Memory B cell (primary cell): ENCODE measurements at regions not wholly inside any gene's neighbourhood (a gene's known extent, or its start where the extent isn't known, plus 50 kb on each side); places are given as distances from the start of the nearest gene placed in this dataset.
"Not testable (repeated sequence)": the region's sequence is repeated elsewhere in the genome, so short reads cannot be mapped to it uniquely, and the experiment has no call there.

ENCODE experiments used
- ATAC-seq: fragments of 150-1000 bp; cut with Tn5 transposase; 2 replicates; pipeline ENCODE4 v1.10.0; 2021; ENCODE audit warnings: low read depth, mild to moderate bottlenecking, moderate library complexity
- DNase-seq, 2 donors: peaks; one replicate each; pipeline ENCODE4 v3.0.0; 2022; ENCODE audit warnings: low spot score in 2 of 2
- H3K27ac Mint-ChIP-seq: one replicate; pipeline ENCODE4 v1.8.0; 2022; ENCODE audit warnings: mild to moderate bottlenecking, moderate library complexity, mixed read lengths
- H3K27me3 Mint-ChIP-seq: one replicate; pipeline ENCODE4 v1.8.0; 2022; ENCODE audit warnings: mixed read lengths
- H3K36me3 Mint-ChIP-seq: one replicate; pipeline ENCODE4 v1.8.0; 2022; ENCODE audit warnings: mild to moderate bottlenecking, mixed read lengths
- H3K4me1 Mint-ChIP-seq: one replicate; pipeline ENCODE4 v1.8.0; 2022; ENCODE audit warnings: mixed read lengths
- H3K4me3 Mint-ChIP-seq: one replicate; pipeline ENCODE4 v1.8.0; 2022; ENCODE audit warnings: mild to moderate bottlenecking, moderate library complexity, mixed read lengths
- H3K9me3 Mint-ChIP-seq: one replicate; pipeline ENCODE4 v1.8.0; 2022; ENCODE audit warnings: mixed read lengths

- no peaks in the 10 kb centered on the region for H3K36me3 Mint-ChIP-seq
- no peaks in the 10 kb centered on the region for H3K4me1 Mint-ChIP-seq
- no peak overlapping the region for H3K27ac Mint-ChIP-seq
- H3K4me3 Mint-ChIP-seq: no peak overlapping the region
- ATAC-seq: no peak
- H3K9me3 Mint-ChIP-seq: no peaks in the 10 kb centered on the region
- no peaks in the 10 kb centered on the region for H3K27me3 Mint-ChIP-seq
- DNase-seq: no peak
These were observed 196.3 kb downstream of the JCAD start for GRCh38 chr10:29862923-29863614.

GRCh38 chr10:29861811-29862505 is 197.4 kb downstream of the JCAD start:
- no peaks in the 10 kb centered on the region for H3K36me3 Mint-ChIP-seq
- ATAC-seq: no peak
- H3K4me1 Mint-ChIP-seq: no peaks in the 10 kb centered on the region
- H3K27ac Mint-ChIP-seq: no peak overlapping the region
- DNase-seq: no peak
- H3K4me3 Mint-ChIP-seq: no peak overlapping the region
- H3K9me3 Mint-ChIP-seq: no peaks in the 10 kb centered on the region
- H3K27me3 Mint-ChIP-seq: no peaks in the 10 kb centered on the region

- not testable (repeated sequence) for H3K36me3 Mint-ChIP-seq, ATAC-seq, DNase-seq, H3K27me3 Mint-ChIP-seq, H3K4me1 Mint-ChIP-seq, H3K4me3 Mint-ChIP-seq, H3K9me3 Mint-ChIP-seq, H3K27ac Mint-ChIP-seq
These were observed 198.2 kb downstream of the JCAD start for GRCh38 chr10:29861231-29861630.

- no peaks in the 10 kb centered on the region for H3K27me3 Mint-ChIP-seq
- DNase-seq (no peak), ATAC-seq (no peak)
- H3K36me3 Mint-ChIP-seq: no peaks in the 10 kb centered on the region
- no peaks in the 10 kb centered on the region for H3K9me3 Mint-ChIP-seq
- H3K4me3 Mint-ChIP-seq: no peak overlapping the region
- no peaks in the 10 kb centered on the region for H3K4me1 Mint-ChIP-seq
- H3K27ac Mint-ChIP-seq: no peak overlapping the region
These were observed 199.2 kb downstream of the JCAD start for GRCh38 chr10:29860166-29860565.

- ATAC-seq: no peak
- no peaks in the 10 kb centered on the region for H3K4me1 Mint-ChIP-seq
- no peaks in the 10 kb centered on the region for H3K36me3 Mint-ChIP-seq
- no peaks in the 10 kb centered on the region for H3K9me3 Mint-ChIP-seq
- H3K27ac Mint-ChIP-seq: no peak overlapping the region
- H3K4me3 Mint-ChIP-seq: no peak overlapping the region
- H3K27me3 Mint-ChIP-seq: no peaks in the 10 kb centered on the region
- DNase-seq: no peak
These were observed 199.8 kb downstream of the JCAD start for GRCh38 chr10:29859521-29860130.

- Mint-ChIP-seq H3K27me3 (no peaks in the 10 kb centered on the region), H3K36me3 (no peaks in the 10 kb centered on the region), H3K4me3 (no peak overlapping the region), H3K27ac (no peak overlapping the region), H3K9me3 (no peaks in the 10 kb centered on the region), H3K4me1 (no peaks in the 10 kb centered on the region)
- DNase-seq (no peak), ATAC-seq (no peak)
These were observed 200.6 kb downstream of the JCAD start for GRCh38 chr10:29858702-29859267.

- Mint-ChIP-seq H3K9me3 (no peaks in the 10 kb centered on the region), H3K27ac (no peak overlapping the region), H3K4me1 (no peaks in the 10 kb centered on the region), H3K27me3 (no peaks in the 10 kb centered on the region), H3K36me3 (no peaks in the 10 kb centered on the region), H3K4me3 (no peak overlapping the region)
- ATAC-seq (no peak), DNase-seq (no peak)
These were observed 201.3 kb downstream of the JCAD start for GRCh38 chr10:29857843-29858701.

- no peaks in the 10 kb centered on the region for H3K9me3 Mint-ChIP-seq
These were observed 203.1 kb downstream of the JCAD start for GRCh38 chr10:29856295-29856694.

GRCh38 chr10:29853913-29854312 is 205.5 kb downstream of the JCAD start:
- Mint-ChIP-seq H3K9me3 (no peaks in the 10 kb centered on the region), H3K27me3 (no peaks in the 10 kb centered on the region), H3K4me3 (no peak overlapping the region), H3K27ac (no peak overlapping the region), H3K4me1 (no peaks in the 10 kb centered on the region), H3K36me3 (no peaks in the 10 kb centered on the region)
- no peak for ATAC-seq
- DNase-seq: no peak

More at GRCh38 chr10:29856295-29856694, 203.1 kb downstream of the JCAD start:
- Mint-ChIP-seq H3K4me1 (no peaks in the 10 kb centered on the region), H3K4me3 (no peak overlapping the region), H3K36me3 (no peaks in the 10 kb centered on the region), H3K27ac (no peak overlapping the region), H3K27me3 (no peaks in the 10 kb centered on the region)
- ATAC-seq: no peak
- DNase-seq: no peak

GRCh38 chr10:29851241-29851640 is 208.1 kb downstream of the JCAD start:
- H3K27me3 Mint-ChIP-seq: no peaks in the 10 kb centered on the region
- peaks cover 3% of the 10 kb centered on the region for H3K9me3 Mint-ChIP-seq
- ATAC-seq (no peak), DNase-seq (no peak)
- no peak overlapping the region for H3K4me3 Mint-ChIP-seq
- no peaks in the 10 kb centered on the region for H3K36me3 Mint-ChIP-seq
- no peaks in the 10 kb centered on the region for H3K4me1 Mint-ChIP-seq
- no peak overlapping the region for H3K27ac Mint-ChIP-seq

GRCh38 chr10:29850371-29850770 is 209.0 kb downstream of the JCAD start:
- no peak overlapping the region for H3K27ac Mint-ChIP-seq
- H3K4me1 Mint-ChIP-seq: no peaks in the 10 kb centered on the region
- ATAC-seq: no peak

GRCh38 chr10:29849886-29850285 is 209.5 kb downstream of the JCAD start:
- no peaks in the 10 kb centered on the region for H3K4me1 Mint-ChIP-seq
- no peak overlapping the region for H3K4me3 Mint-ChIP-seq
- ATAC-seq: no peak
- DNase-seq: no peak
- no peaks in the 10 kb centered on the region for H3K36me3 Mint-ChIP-seq
- H3K9me3 Mint-ChIP-seq: peaks cover 3% of the 10 kb centered on the region
- no peak overlapping the region for H3K27ac Mint-ChIP-seq
- no peaks in the 10 kb centered on the region for H3K27me3 Mint-ChIP-seq

More at GRCh38 chr10:29850371-29850770, 209.0 kb downstream of the JCAD start:
- H3K9me3 Mint-ChIP-seq: peaks cover 3% of the 10 kb centered on the region
- no peak for DNase-seq
- no peaks in the 10 kb centered on the region for H3K36me3 Mint-ChIP-seq
- H3K27me3 Mint-ChIP-seq: no peaks in the 10 kb centered on the region
- H3K4me3 Mint-ChIP-seq: no peak overlapping the region

- H3K4me3 Mint-ChIP-seq: no peak overlapping the region
- peaks cover 3% of the 10 kb centered on the region for H3K9me3 Mint-ChIP-seq
- no peaks in the 10 kb centered on the region for H3K4me1 Mint-ChIP-seq
- no peak for DNase-seq
- H3K27me3 Mint-ChIP-seq: no peaks in the 10 kb centered on the region
- no peak overlapping the region for H3K27ac Mint-ChIP-seq
- ATAC-seq: no peak
- H3K36me3 Mint-ChIP-seq: no peaks in the 10 kb centered on the region
These were observed 210.1 kb downstream of the JCAD start for GRCh38 chr10:29849126-29849833.
